ENCODE measurements at regions not wholly inside any gene's neighbourhood (a gene's known extent, or its start where the extent isn't known, plus 50 kb on each side); places are given as distances from the start of the nearest gene placed in this dataset.

GRCh38 chr7:26991796-26992195, 104.0 kb downstream of the HOXA1 start:
- TF ChIP-seq POLR2A (IDR thresholded peaks at IDR 0.05; ENCODE audit: low read length), result no peak
- TF ChIP-seq GATA1 (IDR thresholded peaks at IDR 0.05; ENCODE audit: low read depth, low read length), result no peak

All from erythroblast (primary cell).